DMS 273 (cell line): ENCODE measurements at regions not wholly inside any gene's neighbourhood (a gene's known extent, or its start where the extent isn't known, plus 50 kb on each side); places are given as distances from the start of the nearest gene placed in this dataset.

Source experiments
- DNase-seq: peaks from one replicate; lab custom pipeline; 2025; ENCODE audit not compliant: unreplicated experiment; lab: John Stamatoyannopoulos, UW

- no peak for DNase-seq
These were observed 61.4 kb upstream of the UFL1 start for GRCh38 chr6:96460052-96460700.

- no peak for DNase-seq
These were observed 56.2 kb upstream of the UFL1 start for GRCh38 chr6:96465321-96465903.

- DNase-seq: no peak
These were observed 55.3 kb upstream of the UFL1 start for GRCh38 chr6:96466147-96466863.

GRCh38 chr6:96467814-96468213 is 53.8 kb upstream of the UFL1 start:
- no peak for DNase-seq

- no peak for DNase-seq
These were observed 53.3 kb upstream of the UFL1 start for GRCh38 chr6:96468281-96468680.

- DNase-seq: peak; percentile 35
These were observed 52.9 kb upstream of the UFL1 start for GRCh38 chr6:96468681-96469224.

- DNase-seq: no peak
These were observed 52.3 kb upstream of the UFL1 start for GRCh38 chr6:96469312-96469711.

- no peak for DNase-seq
These were observed 51.3 kb upstream of the UFL1 start for GRCh38 chr6:96470296-96470695.
